NB4 (cell line): ENCODE measurements at regions not wholly inside any gene's neighbourhood (a gene's known extent, or its start where the extent isn't known, plus 50 kb on each side); places are given as distances from the start of the nearest gene placed in this dataset.

Source experiments
- DNase-seq: peaks from one replicate; pipeline ENCODE4 v3.0.0; 2010; ENCODE audit warnings: low read depth
- H3K4me3 ChIP-seq: one replicate; pipeline ENCODE4 v1.5.1; 2011; ENCODE audit warnings: mild to moderate bottlenecking, low read depth, low read length, moderate library complexity
- MAX ChIP-seq: IDR thresholded peaks from 2 replicates; pipeline ENCODE4 v1.6.1; 2011; ENCODE audit warnings: low read depth, low read length
- MYC ChIP-seq: IDR thresholded peaks from 2 replicates; pipeline ENCODE4 v1.6.1; 2011; ENCODE audit warnings: low read depth, low read length
- POLR2A ChIP-seq: IDR thresholded peaks from 2 replicates; pipeline ENCODE4 v1.6.1; 2011; ENCODE audit warnings: mild to moderate bottlenecking; ENCODE audit not compliant: insufficient read length; ENCODE audit errors: extremely low read depth
- TF ChIP-seq, protein P1 (sequence below): IDR thresholded peaks from one replicate; pipeline ENCODE4 v1.5.1; 2012; ENCODE audit warnings: low read depth, low read length

DNA sequence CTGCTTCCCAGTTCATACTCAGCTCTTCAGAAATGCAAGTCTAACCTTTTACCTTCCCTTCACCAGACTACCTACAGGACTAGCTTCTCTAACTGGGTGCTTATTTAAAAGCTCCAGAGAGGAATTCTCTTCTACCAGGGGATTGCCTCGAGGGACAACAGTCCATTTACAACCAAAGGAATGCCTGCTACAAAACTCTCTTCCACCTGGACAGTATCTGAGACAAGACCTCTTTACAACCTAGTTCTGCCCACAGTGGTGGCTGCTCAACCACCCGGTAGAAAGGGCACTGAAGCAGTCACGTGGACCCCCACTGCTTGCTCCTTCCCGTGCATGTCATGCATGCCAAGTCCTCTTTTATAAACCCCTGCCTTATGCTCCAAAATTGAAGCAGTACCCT, 158.1 kb upstream of the ANXA10 start:
- H3K4me3 ChIP-seq = no peak overlapping the region
- TF ChIP-seq, protein P1, sequence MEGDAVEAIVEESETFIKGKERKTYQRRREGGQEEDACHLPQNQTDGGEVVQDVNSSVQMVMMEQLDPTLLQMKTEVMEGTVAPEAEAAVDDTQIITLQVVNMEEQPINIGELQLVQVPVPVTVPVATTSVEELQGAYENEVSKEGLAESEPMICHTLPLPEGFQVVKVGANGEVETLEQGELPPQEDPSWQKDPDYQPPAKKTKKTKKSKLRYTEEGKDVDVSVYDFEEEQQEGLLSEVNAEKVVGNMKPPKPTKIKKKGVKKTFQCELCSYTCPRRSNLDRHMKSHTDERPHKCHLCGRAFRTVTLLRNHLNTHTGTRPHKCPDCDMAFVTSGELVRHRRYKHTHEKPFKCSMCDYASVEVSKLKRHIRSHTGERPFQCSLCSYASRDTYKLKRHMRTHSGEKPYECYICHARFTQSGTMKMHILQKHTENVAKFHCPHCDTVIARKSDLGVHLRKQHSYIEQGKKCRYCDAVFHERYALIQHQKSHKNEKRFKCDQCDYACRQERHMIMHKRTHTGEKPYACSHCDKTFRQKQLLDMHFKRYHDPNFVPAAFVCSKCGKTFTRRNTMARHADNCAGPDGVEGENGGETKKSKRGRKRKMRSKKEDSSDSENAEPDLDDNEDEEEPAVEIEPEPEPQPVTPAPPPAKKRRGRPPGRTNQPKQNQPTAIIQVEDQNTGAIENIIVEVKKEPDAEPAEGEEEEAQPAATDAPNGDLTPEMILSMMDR = no peak
- no peak for DNase-seq

GRCh38 chr4:167939863-167940616, 152.3 kb upstream of the ANXA10 start:
- DNase-seq = no peak
- TF ChIP-seq POLR2A = no peak
- TF ChIP-seq MYC = no peak
- TF ChIP-seq MAX = no peak
- TF ChIP-seq, protein P1 = no peak

GRCh38 chr4:167943872-167944505, 148.3 kb upstream of the ANXA10 start:
- DNase-seq = no peak
- H3K4me3 ChIP-seq = no peak overlapping the region
- TF ChIP-seq MAX (no peak), POLR2A (no peak), MYC (no peak)
- TF ChIP-seq, protein P1 = no peak

More at GRCh38 chr4:167939863-167940616, 152.3 kb upstream of the ANXA10 start:
- no peak overlapping the region for H3K4me3 ChIP-seq

DNA sequence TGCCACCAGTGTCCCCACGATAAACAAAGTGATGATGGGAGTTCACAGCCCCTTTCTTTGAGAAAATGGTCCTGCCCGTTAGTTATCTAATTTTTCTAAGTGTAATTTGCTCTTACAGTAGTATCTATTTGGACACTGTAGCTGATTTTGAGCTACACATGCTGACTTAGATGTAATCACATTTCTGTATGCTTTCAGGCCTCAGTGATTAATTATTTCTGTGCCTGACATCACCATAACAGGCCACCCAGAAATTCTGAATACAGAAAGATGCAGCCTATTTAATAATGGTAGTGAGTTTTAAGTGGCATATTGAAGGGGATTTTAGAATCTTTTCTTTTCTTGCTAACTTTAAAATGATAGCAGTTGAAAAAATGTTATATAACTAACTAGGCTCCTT, 147.6 kb upstream of the ANXA10 start:
- H3K4me3 ChIP-seq = no peak overlapping the region
- no peak for DNase-seq
- TF ChIP-seq, protein P1 = no peak

- TF ChIP-seq, protein P1 = no peak
- TF ChIP-seq POLR2A = no peak
- no peak for TF ChIP-seq MAX
- no peak for TF ChIP-seq MYC
- DNase-seq = no peak
- H3K4me3 ChIP-seq = no peak overlapping the region
Measured at GRCh38 chr4:167955006-167955405, 137.3 kb upstream of the ANXA10 start.

DNA sequence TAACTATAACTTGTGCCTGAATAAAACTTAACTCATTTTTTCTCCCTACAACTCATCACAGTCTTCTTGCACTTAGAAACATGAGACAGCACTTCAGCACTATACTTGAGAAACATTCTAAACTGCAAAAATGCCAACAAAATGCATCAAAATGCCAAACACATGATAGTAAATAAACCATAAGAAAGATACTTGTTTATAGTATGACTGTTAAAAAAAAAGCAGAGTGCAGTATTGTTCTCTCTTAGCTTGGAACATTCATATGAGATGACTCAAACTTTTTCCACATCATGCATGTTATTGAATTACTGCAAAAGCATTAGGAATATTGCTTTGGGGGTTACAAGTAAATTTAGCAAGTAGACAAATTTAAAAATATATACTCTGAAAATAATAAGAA, 135.7 kb upstream of the ANXA10 start:
- TF ChIP-seq POLR2A (no peak), MYC (no peak), MAX (no peak)
- TF ChIP-seq, protein P1 = no peak
- no peak overlapping the region for H3K4me3 ChIP-seq
- no peak for DNase-seq
